ENCODE measurements at regions not wholly inside any gene's neighbourhood (a gene's known extent, or its start where the extent isn't known, plus 50 kb on each side); places are given as distances from the start of the nearest gene placed in this dataset.

DNA sequence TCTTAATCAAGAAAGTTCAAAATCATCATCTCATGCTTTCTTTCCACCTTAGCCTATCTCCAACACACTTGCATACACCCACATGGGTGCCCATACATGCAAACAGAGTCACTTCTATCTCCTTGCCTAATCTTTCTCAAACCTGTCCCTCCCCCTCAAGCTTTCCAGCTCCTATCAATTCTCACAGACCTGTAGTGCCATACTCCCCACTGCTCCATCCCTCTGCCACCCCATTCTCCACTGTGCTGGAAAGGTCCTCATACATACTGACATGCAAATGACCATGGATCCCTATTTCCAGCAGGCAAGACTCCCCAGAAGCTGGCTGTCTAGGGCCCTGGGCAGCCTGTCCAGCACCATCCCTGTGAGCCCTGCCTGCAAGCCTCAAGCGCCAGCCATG, 320.4 kb upstream of the CCL2 start:
- no peak for DNase-seq
- Histone ChIP-seq H3K36me3 (no peaks in the 10 kb centered on the region), H3K27ac (no peak overlapping the region), H3K4me1 (no peaks in the 10 kb centered on the region), H3K9me3 (no peaks in the 10 kb centered on the region), H3K4me3 (no peak overlapping the region), H3K27me3 (no peaks in the 10 kb centered on the region)
- 89% methylated on average over 1 of the region's 1 CpG; no CpG with 5 or more reads in 1 of the 2 donors for whole genome bisulfite sequencing, 2 donors (ENCODE audit: low coverage in 1 of 2)
- TF ChIP-seq POLR2A (IDR thresholded peaks at IDR 0.05) (no peak), EP300 (IDR thresholded peaks at IDR 0.05; ENCODE audit: low read depth) (no peak), POLR2AphosphoS5 (IDR thresholded peaks at IDR 0.05) (no peak)
- TF ChIP-seq, protein P1, sequence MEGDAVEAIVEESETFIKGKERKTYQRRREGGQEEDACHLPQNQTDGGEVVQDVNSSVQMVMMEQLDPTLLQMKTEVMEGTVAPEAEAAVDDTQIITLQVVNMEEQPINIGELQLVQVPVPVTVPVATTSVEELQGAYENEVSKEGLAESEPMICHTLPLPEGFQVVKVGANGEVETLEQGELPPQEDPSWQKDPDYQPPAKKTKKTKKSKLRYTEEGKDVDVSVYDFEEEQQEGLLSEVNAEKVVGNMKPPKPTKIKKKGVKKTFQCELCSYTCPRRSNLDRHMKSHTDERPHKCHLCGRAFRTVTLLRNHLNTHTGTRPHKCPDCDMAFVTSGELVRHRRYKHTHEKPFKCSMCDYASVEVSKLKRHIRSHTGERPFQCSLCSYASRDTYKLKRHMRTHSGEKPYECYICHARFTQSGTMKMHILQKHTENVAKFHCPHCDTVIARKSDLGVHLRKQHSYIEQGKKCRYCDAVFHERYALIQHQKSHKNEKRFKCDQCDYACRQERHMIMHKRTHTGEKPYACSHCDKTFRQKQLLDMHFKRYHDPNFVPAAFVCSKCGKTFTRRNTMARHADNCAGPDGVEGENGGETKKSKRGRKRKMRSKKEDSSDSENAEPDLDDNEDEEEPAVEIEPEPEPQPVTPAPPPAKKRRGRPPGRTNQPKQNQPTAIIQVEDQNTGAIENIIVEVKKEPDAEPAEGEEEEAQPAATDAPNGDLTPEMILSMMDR (IDR thresholded peaks at IDR 0.05) = no peak
- in situ Hi-C loops (cut with MboI; ENCODE audit: low pct_ligation_motif_present in 1 of 4, low pct_unique_long_range_greater_than_20kb in 1 of 4, low sequenced_read_pairs in 3 of 4) = loop anchor here in 2 of 4 donors (25.0 kb wide), 1 partner anchor 203 kb away; no protein-coding TSS in a partner anchor
- intact Hi-C loops (cut with DNase I; ENCODE audit: low total_unique reads) = no loop called here

DNA sequence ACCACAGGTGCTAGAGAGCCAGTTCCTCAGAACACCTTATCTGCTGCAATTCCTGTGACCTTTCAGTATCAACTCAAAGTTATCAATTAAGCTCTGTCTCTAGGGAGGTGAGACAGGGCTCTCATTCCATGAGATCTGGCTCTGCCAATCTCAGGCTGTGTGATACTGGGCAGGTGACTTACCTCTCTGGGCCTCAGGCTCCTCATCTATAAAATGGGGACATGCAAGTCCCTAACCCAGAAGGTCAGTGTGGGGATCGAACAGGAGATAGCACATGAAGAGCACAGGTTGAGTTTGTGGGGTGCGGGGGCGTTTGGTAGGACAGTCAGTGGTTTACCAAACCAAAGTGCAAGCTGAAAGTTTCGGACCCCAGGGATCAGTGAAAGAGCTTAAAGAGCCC, 319.3 kb upstream of the CCL2 start:
- Histone ChIP-seq H3K4me1 (no peaks in the 10 kb centered on the region), H3K9me3 (no peaks in the 10 kb centered on the region), H3K27ac (no peak overlapping the region), H3K36me3 (no peaks in the 10 kb centered on the region), H3K27me3 (no peaks in the 10 kb centered on the region), H3K4me3 (no peak overlapping the region)
- 73 to 94% methylated on average over 4 of the region's 4 CpGs for WGBS, 2 donors (ENCODE audit: low coverage in 1 of 2)
- intact Hi-C loops (cut with DNase I; ENCODE audit: low total_unique reads) = no loop called here
- in situ Hi-C loops (cut with MboI; ENCODE audit: low pct_ligation_motif_present in 1 of 4, low pct_unique_long_range_greater_than_20kb in 1 of 4, low sequenced_read_pairs in 3 of 4) = loop anchor here in 2 of 4 donors (25.0 kb wide), 1 partner anchor 201 kb away; no protein-coding TSS in a partner anchor
- no peak for TF ChIP-seq POLR2A (IDR thresholded peaks at IDR 0.05)
- TF ChIP-seq POLR2AphosphoS5 (IDR thresholded peaks at IDR 0.05) = no peak
- no peak for TF ChIP-seq EP300 (IDR thresholded peaks at IDR 0.05; ENCODE audit: low read depth)
- TF ChIP-seq, protein P1 (IDR thresholded peaks at IDR 0.05) = no peak
- no peak for DNase-seq

DNA sequence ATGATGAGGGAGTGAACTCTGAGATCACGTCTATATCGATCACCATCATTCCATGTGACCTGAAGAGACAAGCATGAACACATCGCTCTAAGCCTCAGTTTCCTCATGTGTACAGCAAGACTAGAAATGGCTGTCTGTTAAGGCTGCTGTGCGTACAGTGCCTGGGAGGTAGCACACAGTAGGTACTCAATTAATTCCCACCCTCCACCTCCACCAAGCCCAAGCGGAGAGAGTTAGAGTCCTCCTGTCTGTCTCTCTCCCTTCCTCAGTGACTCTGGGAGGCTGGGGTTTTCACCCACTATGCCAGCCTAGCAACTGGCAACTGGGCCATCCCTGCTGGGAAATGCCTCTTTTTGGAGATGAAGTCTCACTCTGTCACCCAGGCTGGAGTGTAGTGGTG, 318.3 kb upstream of the CCL2 start:
- H3K4me1 ChIP-seq = no peaks in the 10 kb centered on the region
- H3K9me3 ChIP-seq = no peaks in the 10 kb centered on the region
- 87% methylated on average over 5 of the region's 5 CpGs; no CpG with 5 or more reads in 1 of the 2 donors for WGBS, 2 donors (ENCODE audit: low coverage in 1 of 2)
- intact Hi-C loops (cut with DNase I; ENCODE audit: low total_unique reads) (no loop called here), in situ Hi-C loops (cut with MboI; ENCODE audit: low pct_ligation_motif_present in 1 of 4, low pct_unique_long_range_greater_than_20kb in 1 of 4, low sequenced_read_pairs in 3 of 4) (loop anchor here in 2 of 4 donors (25.0 kb wide), 1 partner anchor 201 kb away; no protein-coding TSS in a partner anchor)
- no peak overlapping the region for H3K4me3 ChIP-seq
- DNase-seq = no peak
- no peaks in the 10 kb centered on the region for H3K27me3 ChIP-seq
- no peaks in the 10 kb centered on the region for H3K36me3 ChIP-seq
- no peak overlapping the region for H3K27ac ChIP-seq
- TF ChIP-seq POLR2A (IDR thresholded peaks at IDR 0.05) = no peak
- no peak for TF ChIP-seq EP300 (IDR thresholded peaks at IDR 0.05; ENCODE audit: low read depth)
- TF ChIP-seq POLR2AphosphoS5 (IDR thresholded peaks at IDR 0.05) = no peak
- TF ChIP-seq, protein P1 (IDR thresholded peaks at IDR 0.05) = no peak

DNA sequence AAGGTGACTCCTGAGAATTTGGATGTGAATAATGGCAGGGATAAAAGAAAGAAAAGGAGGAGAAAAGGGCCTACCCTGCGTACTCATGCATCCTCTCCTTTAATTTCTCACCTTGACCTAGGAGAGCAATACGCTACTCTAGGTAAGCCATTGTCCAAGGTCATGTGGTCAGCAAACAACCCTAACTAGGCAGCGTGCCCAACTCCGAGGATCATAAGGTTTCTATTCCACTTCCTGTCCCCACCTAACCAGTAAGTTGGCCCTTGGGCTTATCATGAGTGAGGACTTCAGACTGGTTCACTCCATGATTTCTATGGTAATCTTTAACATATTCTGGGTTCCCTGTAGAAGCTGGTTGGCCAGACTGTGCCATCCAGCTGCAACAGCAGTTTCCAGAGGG, 315.1 kb upstream of the CCL2 start:
- Histone ChIP-seq H3K27ac (no peak overlapping the region), H3K9me3 (no peaks in the 10 kb centered on the region), H3K4me1 (no peaks in the 10 kb centered on the region), H3K4me3 (no peak overlapping the region), H3K27me3 (peaks cover 3% of the 10 kb centered on the region), H3K36me3 (no peaks in the 10 kb centered on the region)
- intact Hi-C loops (cut with DNase I; ENCODE audit: low total_unique reads) (no loop called here), in situ Hi-C loops (cut with MboI; ENCODE audit: low pct_ligation_motif_present in 1 of 4, low pct_unique_long_range_greater_than_20kb in 1 of 4, low sequenced_read_pairs in 3 of 4) (loop anchor here in 2 of 4 donors (25.0 kb wide), 1 partner anchor 197 kb away; no protein-coding TSS in a partner anchor)
- no peak for DNase-seq
- no peak for TF ChIP-seq POLR2AphosphoS5 (IDR thresholded peaks at IDR 0.05)
- no peak for TF ChIP-seq EP300 (IDR thresholded peaks at IDR 0.05; ENCODE audit: low read depth)
- no peak for TF ChIP-seq POLR2A (IDR thresholded peaks at IDR 0.05)
- TF ChIP-seq, protein P1 (IDR thresholded peaks at IDR 0.05) = no peak
- 77 to 84% methylated on average over 2 to 4 of the region's 4 CpGs for WGBS, 2 donors (ENCODE audit: low coverage in 1 of 2)

All from transverse colon (tissue), 4 donors.